HL-60 (cell line): ENCODE measurements at regions not wholly inside any gene's neighbourhood (a gene's known extent, or its start where the extent isn't known, plus 50 kb on each side); places are given as distances from the start of the nearest gene placed in this dataset.

Source experiments
- CTCF ChIP-seq: IDR thresholded peaks from one replicate; pipeline ENCODE4 v1.5.1; 2011; ENCODE audit warnings: low read length, control low read depth, inconsistent platforms; ENCODE audit not compliant: insufficient read depth
- GABPA ChIP-seq: IDR thresholded peaks from 2 replicates; pipeline ENCODE4 v1.6.1; 2012; ENCODE audit warnings: low read depth
- POLR2AphosphoS5 ChIP-seq: IDR thresholded peaks from 2 replicates; pipeline ENCODE4 v1.6.1; 2012; ENCODE audit warnings: low read depth
- REST ChIP-seq: IDR thresholded peaks from 2 replicates; pipeline ENCODE4 v1.6.1; 2012; ENCODE audit warnings: low read depth; ENCODE audit not compliant: insufficient replicate concordance

GRCh38 chr18:24585996-24586566 lies 125.6 kb downstream of the HRH4 start:
- TF ChIP-seq CTCF (no peak), POLR2AphosphoS5 (no peak), REST (no peak), GABPA (no peak)
